IMR-90 (cell line): ENCODE measurements at regions not wholly inside any gene's neighbourhood (a gene's known extent, or its start where the extent isn't known, plus 50 kb on each side); places are given as distances from the start of the nearest gene placed in this dataset.

ENCODE experiments used
- ATAC-seq: fragments of 200-7000 bp; cut with Tn5 transposase; 2 replicates; pipeline ENCODE4 v1.9.1; 2020; ENCODE audit warnings: low read depth, mild to moderate bottlenecking, moderate library complexity
- BruUV-seq: library from RNA; stranded (reverse); fragments of 400-500 nt; replicated peaks from 2 replicates; lab custom pipeline; 2021; lab: Mats Ljungman, UMichigan
- CTCF ChIA-PET: fragments of 300-600 bp; formaldehyde crosslinking; extraction: SDS; loops from one replicate; lab custom pipeline; 2021; ENCODE audit warnings: antibody characterized with exemption; lab: Yijun Ruan, JAX
- POLR2A ChIA-PET: fragments of 300-600 bp; sonication (Branson Sonifier 250); formaldehyde crosslinking; loops from one replicate; lab custom pipeline; 2022; ENCODE audit warnings: antibody characterized with exemption; ENCODE audit not compliant: unreplicated experiment; lab: Charles Lee
- DNase-seq: peaks from one replicate; pipeline ENCODE4 v3.0.0; 2013
- H2AFZ ChIP-seq: replicated peaks from 2 replicates; pipeline ENCODE3; 2013; ENCODE audit warnings: low read length, mild to moderate bottlenecking; ENCODE audit not compliant: poor library complexity
- H2AK5ac ChIP-seq: 2 replicates; pipeline ENCODE4 v1.6.1; 2013; ENCODE audit warnings: low read depth, low read length, inconsistent platforms
- H2AK9ac ChIP-seq: replicated peaks from 2 replicates; pipeline ENCODE3; 2013; ENCODE audit warnings: mild to moderate bottlenecking, low read depth, low read length, moderate library complexity; ENCODE audit not compliant: poor library complexity
- H2BK120ac ChIP-seq: 2 replicates; pipeline ENCODE4 v1.6.1; 2013; ENCODE audit warnings: low read depth, low read length, inconsistent platforms
- H2BK15ac ChIP-seq: 3 replicates; pipeline ENCODE4 v1.6.1; 2013; ENCODE audit warnings: low read depth, low read length, inconsistent platforms
- H2BK20ac ChIP-seq: 2 replicates; pipeline ENCODE4 v1.6.1; 2013; ENCODE audit warnings: low read depth, mild to moderate bottlenecking, inconsistent platforms, low read length, moderate library complexity
- H2BK5ac ChIP-seq: 2 replicates; pipeline ENCODE4 v1.6.1; 2013; ENCODE audit warnings: mild to moderate bottlenecking, low read depth, low read length, inconsistent platforms; ENCODE audit not compliant: poor library complexity, severe bottlenecking
- H3K14ac ChIP-seq: replicated peaks from 2 replicates; pipeline ENCODE4 v1.6.1; 2013; ENCODE audit warnings: low read depth, low read length, inconsistent platforms
- H3K18ac ChIP-seq: 2 replicates; pipeline ENCODE4 v1.6.1; 2013; ENCODE audit warnings: low read depth, low read length, control low read depth
- H3K23ac ChIP-seq: 2 replicates; pipeline ENCODE4 v1.6.1; 2013; ENCODE audit warnings: low read depth, low read length, inconsistent platforms
- H3K27ac ChIP-seq: 2 replicates; pipeline ENCODE4 v1.5.1; 2013; ENCODE audit warnings: mild to moderate bottlenecking, control low read depth, low read length; ENCODE audit not compliant: insufficient read depth
- H3K27me3 ChIP-seq: 2 replicates; pipeline ENCODE4 v1.6.1; 2013; ENCODE audit warnings: low read length; ENCODE audit not compliant: control insufficient read depth, insufficient read depth
- H3K36me3 ChIP-seq: 2 replicates; pipeline ENCODE4 v1.6.1; 2013; ENCODE audit warnings: low read length, mixed read lengths; ENCODE audit not compliant: control insufficient read depth, insufficient read depth
- H3K4ac ChIP-seq: 2 replicates; pipeline ENCODE4 v1.6.1; 2013; ENCODE audit warnings: low read depth, low read length, inconsistent platforms
- H3K4me1 ChIP-seq: 2 replicates; pipeline ENCODE4 v1.6.1; 2013; ENCODE audit warnings: low read length, mixed read lengths; ENCODE audit not compliant: control insufficient read depth, insufficient read depth
- H3K4me2 ChIP-seq: 2 replicates; pipeline ENCODE4 v1.6.1; 2013; ENCODE audit warnings: low read depth, mild to moderate bottlenecking, control low read depth, low read length, moderate library complexity
- H3K4me3 ChIP-seq: 2 replicates; pipeline ENCODE4 v1.5.1; 2013; ENCODE audit warnings: low read depth, mild to moderate bottlenecking, control low read depth, low read length, moderate library complexity; ENCODE audit not compliant: insufficient read depth
- H3K56ac ChIP-seq: 2 replicates; pipeline ENCODE4 v1.6.1; 2013; ENCODE audit warnings: low read length, inconsistent platforms; ENCODE audit not compliant: insufficient read depth; ENCODE audit errors: extremely low read depth
- H3K79me1 ChIP-seq, 2 experiments: 2 replicates each; pipeline ENCODE4 v1.6.1; 2013; ENCODE audit warnings: low read length in 2 of 2, inconsistent platforms in 1 of 2, low read depth in 1 of 2
- H3K9ac ChIP-seq: 2 replicates; pipeline ENCODE4 v1.6.1; 2013; ENCODE audit warnings: low read depth, low read length, control low read depth
- H3K9me1 ChIP-seq: 2 replicates; pipeline ENCODE4 v1.6.1; 2013; ENCODE audit warnings: low read length, inconsistent platforms; ENCODE audit not compliant: insufficient read depth
- H3K9me3 ChIP-seq: 2 replicates; pipeline ENCODE4 v1.6.1; 2013; ENCODE audit warnings: low read length; ENCODE audit not compliant: control insufficient read depth, insufficient read depth
- H4K20me1 ChIP-seq: 2 replicates; pipeline ENCODE4 v1.6.1; 2013; ENCODE audit warnings: low read length, inconsistent platforms; ENCODE audit not compliant: insufficient read depth
- H4K5ac ChIP-seq: 2 replicates; pipeline ENCODE4 v1.6.1; 2013; ENCODE audit warnings: mild to moderate bottlenecking, low read depth, low read length, control low read depth
- H4K8ac ChIP-seq, 2 experiments: 2 replicates each; pipeline ENCODE4 v1.6.1; 2013; ENCODE audit warnings: low read depth in 2 of 2, low read length in 2 of 2, control low read depth in 1 of 2, inconsistent platforms in 1 of 2
- H4K91ac ChIP-seq: 2 replicates; pipeline ENCODE4 v1.6.1; 2013; ENCODE audit warnings: low read depth, low read length, inconsistent platforms; ENCODE audit not compliant: insufficient read depth
- BHLHE40 ChIP-seq: fragments of 150-350 bp; IDR thresholded peaks from 2 replicates; pipeline ENCODE4 v1.6.1; 2016; ENCODE audit warnings: mild to moderate bottlenecking, low read depth, low read length
- MAFK ChIP-seq: IDR thresholded peaks from 2 replicates; pipeline ENCODE4 v1.6.1; 2012; ENCODE audit warnings: low read depth, low read length, improper control_type of control experiment
- POLR2A ChIP-seq: IDR thresholded peaks from 2 replicates; pipeline ENCODE4 v1.6.1; 2012; ENCODE audit warnings: mild to moderate bottlenecking, low read depth, low read length
- RCOR1 ChIP-seq: IDR thresholded peaks from 2 replicates; pipeline ENCODE4 v1.6.1; 2012; ENCODE audit warnings: mild to moderate bottlenecking, low read length, improper control_type of control experiment; ENCODE audit not compliant: insufficient replicate concordance
- SMC3 ChIP-seq: fragments of 150-350 bp; IDR thresholded peaks from 2 replicates; pipeline ENCODE4 v1.6.1; 2016; ENCODE audit warnings: low read depth, mild to moderate bottlenecking, antibody characterized with exemption, low read length, moderate library complexity
- WGBS, 2 experiments: methylation state at CpG; one replicate each; pipeline versions ENCODE4 v1.1.5 to v1.1.7; 2013; ENCODE audit warnings: missing lambda C conversion rate in 2 of 2; ENCODE audit not compliant: insufficient read length in 1 of 2; ENCODE audit errors: extremely low coverage in 2 of 2; 5-methylcytosine and 5-hydroxymethylcytosine counted together
- dilution Hi-C: fragments of 300-500 bp; cut with HindIII; formaldehyde crosslinking; loops from one replicate; pipeline ENCODE4 v1.14.3; 2018; ENCODE audit warnings: low sequenced_read_pairs; ENCODE audit not compliant: unreplicated experiment
- in situ Hi-C: fragments of 300-500 bp; cut with MboI; formaldehyde crosslinking; loops from 3 replicates; pipeline ENCODE4 v1.14.3; 2019; ENCODE audit warnings: low sequenced_read_pairs, inconsistent platforms, mixed read lengths
- intact Hi-C: fragments of 100-400 bp; cut with micrococcal nuclease; formaldehyde crosslinking; loops from 2 replicates; pipeline ENCODE4 v1.10.0; 2022

DNA sequence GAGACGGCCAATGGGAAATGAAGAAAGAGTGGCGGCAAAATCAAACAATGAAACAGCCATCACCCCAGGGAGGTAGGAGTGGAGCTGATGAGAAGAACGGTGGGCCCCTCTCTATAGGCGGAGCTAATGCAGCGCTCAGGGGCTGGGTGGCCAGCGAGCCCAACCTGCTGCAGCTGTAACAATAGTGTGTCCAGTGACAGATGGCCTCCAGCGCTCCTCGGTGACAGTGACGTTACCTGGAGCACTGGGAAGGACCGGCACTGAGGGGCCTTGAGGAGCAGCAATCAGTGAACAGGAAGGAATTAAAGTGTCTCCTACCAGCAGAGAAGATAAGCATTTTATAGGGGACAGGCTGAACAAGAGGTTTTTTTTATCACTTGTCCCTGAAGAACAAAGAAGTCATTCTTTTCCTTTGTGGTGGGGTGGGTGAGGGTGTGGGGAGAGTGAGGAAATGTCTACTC is 81.6 kb downstream of the FOXA2 start:
- no TSS peak for BruUV-seq
- Histone ChIP-seq H3K56ac (no peak overlapping the region), H3K36me3 (no peaks in the 10 kb centered on the region), H2AK9ac (no peak overlapping the region), H2BK20ac (no peak overlapping the region), H3K23ac (no peak overlapping the region), H3K27ac (no peak overlapping the region), H3K4me3 (no peak overlapping the region), H3K18ac (no peak overlapping the region), H2AK5ac (no peak overlapping the region), H2BK5ac (no peak overlapping the region), H3K9ac (no peak overlapping the region), H3K9me1 (no peaks in the 10 kb centered on the region), H4K8ac (no peak overlapping the region), H3K79me1 (no peaks in the 10 kb centered on the region), H4K20me1 (no peaks in the 10 kb centered on the region), H3K14ac (no peak overlapping the region), H3K9me3 (peaks cover 15% of the 10 kb centered on the region; the same call in 1 of the 2 replicates), H3K4me2 (no peak overlapping the region), H4K91ac (no peak overlapping the region), H2BK15ac (no peak overlapping the region), H3K27me3 (no peaks in the 10 kb centered on the region), H4K5ac (no peak overlapping the region), H3K4me1 (no peaks in the 10 kb centered on the region), H2AFZ (no peak overlapping the region), H3K4ac (no peak overlapping the region), H2BK120ac (no peak overlapping the region)
- dilution Hi-C loops = no loop called here
- in situ Hi-C loops = no loop called here
- ATAC-seq = no peak
- intact Hi-C loops = no loop called here
- no peak for DNase-seq
- ChIA-PET POLR2A (no interaction called here), CTCF (no interaction called here)
- no peak for TF ChIP-seq POLR2A
- TF ChIP-seq SMC3 = no peak
- TF ChIP-seq BHLHE40 = no peak
- TF ChIP-seq MAFK = no peak
- TF ChIP-seq RCOR1 = no peak
- WGBS, 2 experiments = no CpG with 5 or more reads among the region's 10 CpGs
